ENCODE measurements at regions not wholly inside any gene's neighbourhood (a gene's known extent, or its start where the extent isn't known, plus 50 kb on each side); places are given as distances from the start of the nearest gene placed in this dataset.

- no peak for DNase-seq (ENCODE audit: low spot score)
Observed at GRCh38 chr4:152159773-152160172, 376.1 kb downstream of the FBXW7 start.

GRCh38 chr4:152158225-152158624 lies 377.7 kb downstream of the FBXW7 start:
- no peak for DNase-seq (ENCODE audit: low spot score)

DNA sequence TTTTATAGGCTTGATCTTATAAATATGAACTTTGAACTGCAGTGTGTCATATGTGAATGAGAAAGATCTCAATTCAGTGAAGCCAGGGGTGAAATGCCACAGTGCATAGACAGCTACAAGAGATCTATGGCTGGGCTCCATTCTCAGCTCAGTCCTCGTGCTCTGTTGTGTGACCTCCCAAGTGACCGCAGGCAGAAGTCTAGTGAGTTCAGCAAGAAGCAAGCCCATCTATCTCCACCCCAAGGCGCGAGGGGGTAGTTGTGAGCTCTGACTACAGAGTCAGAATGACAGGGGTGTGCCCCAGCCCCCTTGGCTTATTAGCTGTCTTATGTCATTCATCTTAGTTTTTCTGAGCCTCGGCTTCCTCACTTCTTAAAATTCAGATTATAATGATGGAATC lies 378.3 kb downstream of the FBXW7 start:
- DNase-seq (ENCODE audit: low spot score): no peak

DNA sequence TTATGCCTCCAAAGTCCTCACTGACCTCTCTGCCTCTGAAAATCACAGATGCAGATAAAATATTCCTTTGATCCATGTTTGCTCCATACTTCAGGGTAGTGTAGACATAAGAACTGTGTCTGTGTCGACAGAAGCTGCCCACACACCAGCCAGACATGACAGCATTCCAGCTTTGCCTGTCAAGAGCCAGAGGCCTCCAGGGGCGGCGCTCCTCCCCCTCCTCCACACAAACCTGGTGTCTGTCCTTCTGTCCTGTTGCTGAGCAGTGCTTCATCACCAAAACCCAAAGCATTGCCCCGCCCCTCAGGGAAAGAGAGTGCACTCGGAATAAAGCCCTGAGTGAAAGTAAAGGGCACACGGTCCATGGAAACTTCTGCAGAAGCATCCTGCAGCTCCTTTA lies 379.4 kb downstream of the FBXW7 start:
- DNase-seq (ENCODE audit: low spot score): no peak

GRCh38 chr4:152155070-152155469 lies 380.8 kb downstream of the FBXW7 start:
- no peak for DNase-seq (ENCODE audit: low spot score)

DNA sequence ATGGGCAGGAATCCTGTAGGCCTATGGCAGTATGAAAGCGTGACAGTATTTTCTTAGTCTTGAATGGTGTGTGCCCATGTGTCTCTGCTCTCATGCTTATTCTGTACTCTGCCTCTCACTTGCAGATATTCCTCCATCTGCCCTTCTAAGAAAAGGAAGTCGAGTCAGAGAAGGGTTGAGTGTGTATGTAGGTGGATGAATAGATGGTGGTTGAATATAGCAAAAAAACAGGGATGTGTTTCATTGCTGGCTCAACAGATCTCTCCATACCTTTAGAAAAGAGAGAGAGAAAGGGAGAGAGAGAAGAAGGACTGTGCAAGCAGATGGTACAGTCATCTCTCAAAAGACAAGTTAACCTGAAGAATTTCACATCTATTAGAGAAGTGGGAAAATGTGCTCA lies 381.5 kb downstream of the FBXW7 start:
- DNase-seq (ENCODE audit: low spot score): no peak

DNA sequence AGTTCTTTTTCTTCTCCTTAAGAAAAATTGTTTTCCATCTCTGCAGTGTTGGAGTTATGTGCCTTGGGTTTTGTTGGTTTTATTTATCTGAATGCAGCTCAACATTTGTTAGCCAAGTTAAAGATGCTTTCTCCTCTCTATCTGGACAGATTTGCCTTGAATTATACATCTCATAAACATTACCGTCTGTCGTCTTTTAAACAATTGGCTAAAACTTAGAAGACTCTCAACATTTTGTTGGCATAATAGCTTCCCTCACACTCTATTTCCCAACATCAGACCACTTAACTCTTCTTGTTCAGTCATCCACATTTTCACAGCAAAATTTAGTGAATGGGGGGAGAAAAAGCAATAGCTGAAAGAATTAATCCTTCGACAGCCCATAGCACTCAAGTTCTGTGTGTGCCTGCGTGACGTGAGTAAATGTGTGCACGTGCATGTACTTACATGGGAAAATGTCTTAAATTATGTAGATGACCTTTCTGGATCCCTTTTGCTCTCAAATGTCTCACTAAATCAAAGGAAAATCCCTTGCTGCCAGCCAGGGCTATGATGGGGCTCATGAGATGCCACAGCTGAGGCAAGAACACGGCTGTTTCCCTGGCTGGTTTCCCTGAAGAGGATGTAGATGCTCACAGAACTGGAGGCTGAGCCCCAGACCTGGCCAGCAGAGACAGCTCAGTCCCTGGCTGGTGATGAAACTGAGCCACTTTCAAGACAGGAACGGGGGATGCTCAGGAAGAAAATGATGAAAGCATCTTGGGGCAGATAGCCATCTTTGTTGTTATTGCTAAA lies 382.2 kb downstream of the FBXW7 start:
- DNase-seq (ENCODE audit: low spot score): no peak

- no peak for DNase-seq (ENCODE audit: low spot score)
Observed at GRCh38 chr4:152150214-152150613, 385.7 kb downstream of the FBXW7 start.

DNA sequence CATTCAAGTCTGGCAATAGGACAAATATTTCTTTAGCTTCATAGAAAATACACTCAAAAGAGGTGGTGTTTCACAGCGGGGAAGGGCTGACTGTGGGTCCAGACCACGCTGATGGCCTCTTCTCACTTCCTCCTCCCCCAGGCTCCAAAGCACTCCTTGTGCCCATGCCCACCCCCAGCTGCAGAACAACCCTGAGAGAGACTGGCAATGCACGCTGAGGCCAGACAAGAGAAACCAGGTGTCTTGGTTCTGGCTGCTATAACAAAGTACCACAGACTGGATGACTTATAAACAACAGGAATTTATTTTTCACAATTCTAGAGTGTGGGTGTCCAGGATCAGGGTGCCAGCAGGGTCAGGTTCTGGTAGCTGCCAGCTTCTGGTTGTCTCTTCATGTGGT lies 386.1 kb downstream of the FBXW7 start:
- DNase-seq (ENCODE audit: low spot score): no peak

GRCh38 chr4:152148057-152148456 lies 387.2 kb upstream of the GATB start:
- no peak for DNase-seq (ENCODE audit: low spot score)

GRCh38 chr4:152146244-152146643 lies 385.4 kb upstream of the GATB start:
- no peak for DNase-seq (ENCODE audit: low spot score)

GRCh38 chr4:152143806-152144205 lies 383.0 kb upstream of the GATB start:
- DNase-seq (ENCODE audit: low spot score): no peak

DNA sequence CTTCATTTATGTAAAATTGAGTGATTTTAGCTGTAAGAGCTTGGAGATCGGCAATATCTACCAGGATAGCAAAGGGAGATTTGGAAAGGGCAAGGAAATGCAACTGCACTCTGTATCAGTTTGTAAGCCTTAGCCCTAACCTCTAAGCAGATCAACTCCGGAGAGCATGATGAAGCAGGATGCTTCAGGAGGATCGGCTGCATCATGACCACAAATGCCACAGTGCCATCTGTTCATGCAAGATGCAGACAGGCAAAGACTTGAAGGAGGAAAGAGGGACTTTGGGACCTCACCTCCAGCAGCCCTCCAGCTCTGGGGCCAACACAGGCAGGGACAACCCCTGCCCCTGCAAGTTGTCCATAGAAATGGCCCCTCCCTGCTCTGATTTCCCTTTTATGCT lies 377.6 kb upstream of the GATB start:
- DNase-seq (ENCODE audit: low spot score): no peak

DNA sequence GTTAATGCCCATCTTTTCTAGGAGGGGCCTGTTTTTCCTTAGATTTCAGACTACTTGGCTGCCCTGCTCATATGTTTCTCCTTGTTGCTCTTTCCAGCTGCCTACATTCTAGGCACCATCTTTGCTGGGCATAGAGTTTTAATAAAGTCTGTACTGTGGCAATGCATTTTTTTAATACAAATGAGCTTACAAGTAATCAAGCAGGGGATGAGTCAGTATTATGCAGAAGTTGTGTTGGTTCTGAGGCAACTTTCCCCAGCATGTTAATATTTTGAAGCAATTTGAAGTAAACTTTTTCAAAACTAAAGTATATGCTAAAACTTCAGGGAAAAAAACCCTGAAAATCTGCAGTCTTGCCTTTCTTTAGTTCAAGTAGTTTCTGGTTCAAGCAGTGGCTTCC lies 372.0 kb upstream of the GATB start:
- DNase-seq (ENCODE audit: low spot score): no peak

- DNase-seq (ENCODE audit: low spot score): no peak
Observed at GRCh38 chr4:152128356-152128755, 367.5 kb upstream of the GATB start.

DNA sequence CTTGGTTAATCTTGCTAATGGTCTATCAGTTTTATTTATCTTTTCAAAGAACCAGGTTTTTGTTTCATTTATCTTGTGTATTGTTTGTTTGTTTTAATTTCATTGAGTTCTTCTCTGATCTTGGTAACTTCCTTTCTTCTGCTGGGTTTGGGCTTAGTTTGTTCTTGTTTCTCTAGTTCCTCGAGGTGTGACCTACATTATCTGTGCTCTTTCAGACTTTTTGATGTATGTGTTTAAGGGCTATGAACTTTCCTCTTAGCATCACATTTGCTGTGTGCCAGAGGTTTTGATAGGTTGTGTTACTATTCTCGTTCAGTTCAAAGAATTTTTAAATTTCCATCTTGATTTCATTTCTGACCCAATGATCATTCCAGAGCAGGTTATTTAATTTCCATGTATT lies 365.4 kb upstream of the GATB start:
- DNase-seq (ENCODE audit: low spot score): no peak

- no peak for DNase-seq (ENCODE audit: low spot score)
Observed at GRCh38 chr4:152118819-152119553, 358.2 kb upstream of the GATB start.

GRCh38 chr4:152117933-152118507 lies 357.2 kb upstream of the GATB start:
- DNase-seq (ENCODE audit: low spot score): no peak

- DNase-seq (ENCODE audit: low spot score): no peak
Observed at GRCh38 chr4:152117520-152117919, 356.7 kb upstream of the GATB start.

DNA sequence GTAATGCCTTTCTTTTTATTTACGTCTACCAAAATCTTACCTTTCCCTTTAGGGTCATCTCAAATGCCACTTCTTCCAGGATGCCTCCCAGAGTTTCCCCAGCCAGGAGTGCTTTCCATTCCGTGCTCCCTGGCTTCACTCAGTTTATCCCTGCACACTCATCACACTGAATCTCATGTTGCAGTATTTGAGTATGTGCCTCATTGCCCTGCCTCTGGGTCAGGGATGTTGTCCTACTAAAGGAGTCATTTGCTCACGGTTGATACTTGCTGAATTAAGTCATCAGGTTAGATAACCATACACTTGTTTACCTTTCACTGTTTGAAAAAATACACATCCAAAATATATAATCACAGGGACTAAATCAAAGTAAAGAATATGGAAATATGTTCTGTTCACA lies 356.2 kb upstream of the GATB start:
- no peak for DNase-seq (ENCODE audit: low spot score)

DNA sequence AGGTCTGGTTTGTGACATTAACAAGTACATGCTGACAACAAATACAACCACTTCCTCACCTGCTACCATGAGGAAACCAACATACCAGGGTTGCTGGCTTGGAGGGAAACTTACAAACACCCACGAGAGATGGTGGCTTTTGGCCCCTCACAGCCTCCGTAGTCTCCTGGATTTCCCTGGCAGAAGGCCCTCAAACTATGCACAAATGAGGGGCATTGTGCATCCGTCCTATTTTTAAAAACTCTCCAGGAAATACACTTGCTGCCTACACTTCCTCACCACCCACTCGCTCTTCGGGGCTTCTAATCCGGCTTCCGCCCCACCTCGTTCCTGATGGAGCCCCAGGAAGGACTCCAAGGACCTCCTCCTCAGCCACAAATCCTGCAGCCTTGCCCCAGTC lies 355.0 kb upstream of the GATB start:
- DNase-seq (ENCODE audit: low spot score): no peak

- DNase-seq (ENCODE audit: low spot score): no peak
Observed at GRCh38 chr4:152115118-152115517, 354.3 kb upstream of the GATB start.

- no peak for DNase-seq (ENCODE audit: low spot score)
Observed at GRCh38 chr4:152114562-152114961, 353.8 kb upstream of the GATB start.

Measured in mucosa of gallbladder (tissue), 1 donor.